ENCODE measurements at regions not wholly inside any gene's neighbourhood (a gene's known extent, or its start where the extent isn't known, plus 50 kb on each side); places are given as distances from the start of the nearest gene placed in this dataset.
"Not testable (repeated sequence)": the region's sequence is repeated elsewhere in the genome, so short reads cannot be mapped to it uniquely, and the experiment has no call there.

- POLR2A ChIA-PET; H3K9ac ChIP-seq (ENCODE audit: low read length); H3K4me2 ChIP-seq (ENCODE audit: low read length); H3K4me3 ChIP-seq (replicated peaks in 1 of 2; ENCODE audit: low read depth in 1 of 2, low read length in 2 of 2); ATAC-seq; H2AFZ ChIP-seq (ENCODE audit: low read depth, low read length, poor library complexity, severe bottlenecking); H3K79me2 ChIP-seq (ENCODE audit: insufficient read depth, low read length); RAD21 ChIA-PET (ENCODE audit: low non-redundant PET in 1 of 2, low total read pairs in 2 of 2, uncharacterized antibody in 2 of 2, unreplicated experiment in 2 of 2); BruUV-seq (replicated peaks); CTCF ChIA-PET; H4K20me1 ChIP-seq (ENCODE audit: insufficient read depth); H3K36me3 ChIP-seq (ENCODE audit: control insufficient read depth in 1 of 2, insufficient read depth in 2 of 2, low read length in 2 of 2); DNase-seq (ENCODE audit: low read depth, low spot score); H3K27ac ChIP-seq (ENCODE audit: low read depth, low read length); H3K9me3 ChIP-seq (ENCODE audit: control insufficient read depth in 1 of 2, insufficient read depth in 1 of 2, low read depth in 1 of 2, low read length in 2 of 2); H3K9me2 ChIP-seq (ENCODE audit: insufficient read depth); H3K27me3 ChIP-seq (ENCODE audit: insufficient read depth, low read length); intact Hi-C loops (cut with micrococcal nuclease); H3K4me1 ChIP-seq (ENCODE audit: control insufficient read depth in 1 of 2, insufficient read depth in 2 of 2, low read length in 2 of 2): not testable (repeated sequence)
Measured at GRCh38 chr9:84526211-84526610, 143.3 kb upstream of the NTRK2 start.

DNA sequence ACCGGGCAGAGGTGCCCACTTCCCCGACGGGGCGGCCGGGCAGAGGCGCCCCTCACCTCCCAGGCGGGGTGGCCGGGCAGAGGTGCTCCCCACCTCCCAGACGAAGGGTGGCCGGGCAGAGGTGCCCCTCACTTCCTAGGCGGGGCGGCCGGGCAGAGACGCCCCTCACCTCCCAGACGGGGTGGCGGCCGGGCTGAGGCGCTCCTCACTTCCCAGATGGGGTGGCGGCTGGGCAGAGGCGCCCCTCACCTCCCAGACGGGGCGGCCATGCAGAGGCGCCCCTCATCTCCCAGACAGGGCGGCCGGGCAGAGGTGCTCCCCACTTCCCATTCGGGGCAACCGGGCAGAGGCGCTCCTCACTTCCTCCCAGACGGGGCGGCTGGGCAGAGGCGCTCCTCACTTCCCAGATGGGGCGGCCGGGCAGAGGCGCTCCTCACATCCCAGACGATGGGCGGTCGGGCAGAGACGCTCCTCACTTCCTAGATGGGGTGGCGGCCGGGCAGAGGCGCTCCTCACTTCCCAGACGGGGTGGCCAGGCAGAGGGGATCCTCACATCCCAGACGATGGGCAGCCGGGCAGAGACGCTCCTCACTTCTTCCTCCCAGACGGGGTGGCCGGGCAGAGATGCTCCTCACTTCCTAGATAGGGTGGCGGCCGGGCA is 142.3 kb upstream of the NTRK2 start:
- H3K79me2 ChIP-seq (ENCODE audit: insufficient read depth, low read length); POLR2A ChIA-PET; intact Hi-C loops (cut with micrococcal nuclease); H3K4me3 ChIP-seq (replicated peaks in 1 of 2; ENCODE audit: low read depth in 1 of 2, low read length in 2 of 2); H2AFZ ChIP-seq (ENCODE audit: low read depth, low read length, poor library complexity, severe bottlenecking); H3K4me2 ChIP-seq (ENCODE audit: low read length); H3K4me1 ChIP-seq (ENCODE audit: control insufficient read depth in 1 of 2, insufficient read depth in 2 of 2, low read length in 2 of 2); H3K9ac ChIP-seq (ENCODE audit: low read length); CTCF ChIA-PET; DNase-seq (ENCODE audit: low read depth, low spot score); H3K36me3 ChIP-seq (ENCODE audit: control insufficient read depth in 1 of 2, insufficient read depth in 2 of 2, low read length in 2 of 2); H4K20me1 ChIP-seq (ENCODE audit: insufficient read depth); H3K27me3 ChIP-seq (ENCODE audit: insufficient read depth, low read length); H3K27ac ChIP-seq (ENCODE audit: low read depth, low read length); BruUV-seq (replicated peaks); ATAC-seq; H3K9me2 ChIP-seq (ENCODE audit: insufficient read depth); H3K9me3 ChIP-seq (ENCODE audit: control insufficient read depth in 1 of 2, insufficient read depth in 1 of 2, low read depth in 1 of 2, low read length in 2 of 2); RAD21 ChIA-PET (ENCODE audit: low non-redundant PET in 1 of 2, low total read pairs in 2 of 2, uncharacterized antibody in 2 of 2, unreplicated experiment in 2 of 2): not testable (repeated sequence)

GRCh38 chr9:84535973-84536372 is 133.6 kb upstream of the NTRK2 start:
- DNase-seq (ENCODE audit: low read depth, low spot score); H3K27me3 ChIP-seq (ENCODE audit: insufficient read depth, low read length); POLR2A ChIA-PET; H2AFZ ChIP-seq (ENCODE audit: low read depth, low read length, poor library complexity, severe bottlenecking); H3K4me2 ChIP-seq (ENCODE audit: low read length); H3K4me3 ChIP-seq (replicated peaks in 1 of 2; ENCODE audit: low read depth in 1 of 2, low read length in 2 of 2); H3K9ac ChIP-seq (ENCODE audit: low read length); H3K79me2 ChIP-seq (ENCODE audit: insufficient read depth, low read length); CTCF ChIA-PET; H3K4me1 ChIP-seq (ENCODE audit: control insufficient read depth in 1 of 2, insufficient read depth in 2 of 2, low read length in 2 of 2); H3K27ac ChIP-seq (ENCODE audit: low read depth, low read length); BruUV-seq (replicated peaks); H3K9me2 ChIP-seq (ENCODE audit: insufficient read depth); H3K36me3 ChIP-seq (ENCODE audit: control insufficient read depth in 1 of 2, insufficient read depth in 2 of 2, low read length in 2 of 2); H4K20me1 ChIP-seq (ENCODE audit: insufficient read depth); ATAC-seq; RAD21 ChIA-PET (ENCODE audit: low non-redundant PET in 1 of 2, low total read pairs in 2 of 2, uncharacterized antibody in 2 of 2, unreplicated experiment in 2 of 2); intact Hi-C loops (cut with micrococcal nuclease); H3K9me3 ChIP-seq (ENCODE audit: control insufficient read depth in 1 of 2, insufficient read depth in 1 of 2, low read depth in 1 of 2, low read length in 2 of 2): not testable (repeated sequence)

Measured in HCT116 (cell line).